ENCODE measurements at regions not wholly inside any gene's neighbourhood (a gene's known extent, or its start where the extent isn't known, plus 50 kb on each side); places are given as distances from the start of the nearest gene placed in this dataset.

DNA sequence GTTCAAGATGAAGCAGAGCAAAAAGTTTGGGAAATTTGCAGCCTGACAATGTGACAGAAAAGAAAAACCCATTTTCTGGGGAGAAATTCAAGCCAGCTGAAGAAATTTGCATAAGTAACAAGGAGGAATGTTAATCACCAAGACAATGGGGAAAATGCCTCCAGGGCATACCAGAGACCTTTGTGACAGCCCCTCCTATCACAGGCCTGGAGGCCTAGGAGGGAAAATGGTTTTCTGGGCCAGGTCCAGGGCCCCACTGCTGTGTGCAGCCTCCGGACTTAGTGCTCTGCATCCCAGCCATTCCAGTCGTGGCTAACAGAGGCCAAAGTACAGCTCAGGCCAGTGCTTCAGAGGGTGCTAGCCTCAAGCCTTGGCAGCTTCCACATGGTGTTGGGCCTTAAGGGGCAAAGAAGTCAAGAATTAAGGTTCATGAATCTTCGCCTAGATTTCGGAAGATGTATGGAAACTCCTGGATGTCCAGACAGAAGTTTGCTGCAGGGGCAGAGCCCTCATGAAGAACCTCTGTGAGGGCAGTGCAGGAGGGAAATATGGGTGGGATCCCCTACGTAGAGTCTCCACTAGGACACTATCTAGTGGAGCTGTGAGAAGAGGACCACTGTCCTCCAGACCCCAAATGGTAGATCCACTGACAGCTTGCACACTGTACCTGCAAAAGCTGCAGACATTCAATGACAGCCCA is 314.1 kb upstream of the TRIB2 start:
- DNase-seq (ENCODE audit: low spot score): no peak
- no peaks in the 10 kb centered on the region for H4K20me1 ChIP-seq (ENCODE audit: insufficient read depth, low read length)
- H3K27ac ChIP-seq (ENCODE audit: low read depth, low read length, poor library complexity, severe bottlenecking): no peak overlapping the region
- H3K4me2 ChIP-seq (ENCODE audit: low read length): no peak overlapping the region
- no peak overlapping the region for H3K4me3 ChIP-seq (ENCODE audit: low read depth, low read length, poor library complexity, severe bottlenecking)
- no peaks in the 10 kb centered on the region for H3K36me3 ChIP-seq (ENCODE audit: insufficient read depth, low read length)
- BruUV-seq (replicated peaks): no TSS peak
- H2AFZ ChIP-seq (ENCODE audit: low read length): no peak overlapping the region
- H3K4me1 ChIP-seq (ENCODE audit: insufficient read depth, low read length, poor library complexity, severe bottlenecking): no peaks in the 10 kb centered on the region
- intact Hi-C loops (cut with micrococcal nuclease; ENCODE audit: unreplicated experiment): no loop called here
- no peaks in the 10 kb centered on the region for H3K79me2 ChIP-seq (ENCODE audit: insufficient read depth, low read depth, low read length)
- ChIA-PET CTCF (ENCODE audit: unreplicated experiment) (no interaction called here), POLR2A (no interaction called here)
- TF ChIP-seq, protein P1, sequence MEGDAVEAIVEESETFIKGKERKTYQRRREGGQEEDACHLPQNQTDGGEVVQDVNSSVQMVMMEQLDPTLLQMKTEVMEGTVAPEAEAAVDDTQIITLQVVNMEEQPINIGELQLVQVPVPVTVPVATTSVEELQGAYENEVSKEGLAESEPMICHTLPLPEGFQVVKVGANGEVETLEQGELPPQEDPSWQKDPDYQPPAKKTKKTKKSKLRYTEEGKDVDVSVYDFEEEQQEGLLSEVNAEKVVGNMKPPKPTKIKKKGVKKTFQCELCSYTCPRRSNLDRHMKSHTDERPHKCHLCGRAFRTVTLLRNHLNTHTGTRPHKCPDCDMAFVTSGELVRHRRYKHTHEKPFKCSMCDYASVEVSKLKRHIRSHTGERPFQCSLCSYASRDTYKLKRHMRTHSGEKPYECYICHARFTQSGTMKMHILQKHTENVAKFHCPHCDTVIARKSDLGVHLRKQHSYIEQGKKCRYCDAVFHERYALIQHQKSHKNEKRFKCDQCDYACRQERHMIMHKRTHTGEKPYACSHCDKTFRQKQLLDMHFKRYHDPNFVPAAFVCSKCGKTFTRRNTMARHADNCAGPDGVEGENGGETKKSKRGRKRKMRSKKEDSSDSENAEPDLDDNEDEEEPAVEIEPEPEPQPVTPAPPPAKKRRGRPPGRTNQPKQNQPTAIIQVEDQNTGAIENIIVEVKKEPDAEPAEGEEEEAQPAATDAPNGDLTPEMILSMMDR (conservative IDR thresholded peaks at IDR 0.05; ENCODE audit: low read length): no peak
- no peak for TF ChIP-seq EZH2phosphoT487 (IDR thresholded peaks at IDR 0.05; ENCODE audit: borderline replicate concordance, low read depth, low read length)
- no peaks in the 10 kb centered on the region for H3K9me2 ChIP-seq (ENCODE audit: insufficient read depth, low read length)
- H3K9me3 ChIP-seq (ENCODE audit: low read length): no peaks in the 10 kb centered on the region

- no peak overlapping the region for H3K27ac ChIP-seq (ENCODE audit: low read depth, low read length, poor library complexity, severe bottlenecking)
- H3K4me1 ChIP-seq (ENCODE audit: insufficient read depth, low read length, poor library complexity, severe bottlenecking): no peaks in the 10 kb centered on the region
- intact Hi-C loops (cut with micrococcal nuclease; ENCODE audit: unreplicated experiment): no loop called here
- DNase-seq (ENCODE audit: low spot score): no peak
- no peak overlapping the region for H3K4me2 ChIP-seq (ENCODE audit: low read length)
- H3K4me3 ChIP-seq (ENCODE audit: low read depth, low read length, poor library complexity, severe bottlenecking): no peak overlapping the region
- no peaks in the 10 kb centered on the region for H4K20me1 ChIP-seq (ENCODE audit: insufficient read depth, low read length)
- CTCF ChIA-PET (ENCODE audit: unreplicated experiment): no interaction called here
- BruUV-seq (replicated peaks): no TSS peak
- no peaks in the 10 kb centered on the region for H3K9me2 ChIP-seq (ENCODE audit: insufficient read depth, low read length)
- no peak overlapping the region for H2AFZ ChIP-seq (ENCODE audit: low read length)
- no peaks in the 10 kb centered on the region for H3K9me3 ChIP-seq (ENCODE audit: low read length)
- POLR2A ChIA-PET: no interaction called here
- no peaks in the 10 kb centered on the region for H3K79me2 ChIP-seq (ENCODE audit: insufficient read depth, low read depth, low read length)
- TF ChIP-seq, protein P1 (conservative IDR thresholded peaks at IDR 0.05; ENCODE audit: low read length): no peak
- TF ChIP-seq EZH2phosphoT487 (IDR thresholded peaks at IDR 0.05; ENCODE audit: borderline replicate concordance, low read depth, low read length): no peak
- H3K36me3 ChIP-seq (ENCODE audit: insufficient read depth, low read length): no peaks in the 10 kb centered on the region
These were observed 312.2 kb upstream of the TRIB2 start for GRCh38 chr2:12404497-12404896.

GRCh38 chr2:12407160-12407559 is 309.6 kb upstream of the TRIB2 start:
- TF ChIP-seq EZH2phosphoT487 (IDR thresholded peaks at IDR 0.05; ENCODE audit: borderline replicate concordance, low read depth, low read length): no peak
- TF ChIP-seq, protein P1 (conservative IDR thresholded peaks at IDR 0.05; ENCODE audit: low read length): no peak
- ChIA-PET CTCF (ENCODE audit: unreplicated experiment) (no interaction called here), POLR2A (interaction anchor here (0.9 kb wide), 1 partner anchor 288 kb away, joined by 3 read pairs; no protein-coding TSS in a partner anchor)
- H3K4me1 ChIP-seq (ENCODE audit: insufficient read depth, low read length, poor library complexity, severe bottlenecking): no peaks in the 10 kb centered on the region
- intact Hi-C loops (cut with micrococcal nuclease; ENCODE audit: unreplicated experiment): no loop called here
- H2AFZ ChIP-seq (ENCODE audit: low read length): no peak overlapping the region
- no peaks in the 10 kb centered on the region for H3K9me2 ChIP-seq (ENCODE audit: insufficient read depth, low read length)
- BruUV-seq (replicated peaks): no TSS peak
- no peak overlapping the region for H3K4me2 ChIP-seq (ENCODE audit: low read length)
- DNase-seq (ENCODE audit: low spot score): no peak
- no peak overlapping the region for H3K27ac ChIP-seq (ENCODE audit: low read depth, low read length, poor library complexity, severe bottlenecking)
- no peaks in the 10 kb centered on the region for H4K20me1 ChIP-seq (ENCODE audit: insufficient read depth, low read length)
- no peaks in the 10 kb centered on the region for H3K36me3 ChIP-seq (ENCODE audit: insufficient read depth, low read length)
- H3K9me3 ChIP-seq (ENCODE audit: low read length): no peaks in the 10 kb centered on the region
- H3K79me2 ChIP-seq (ENCODE audit: insufficient read depth, low read depth, low read length): no peaks in the 10 kb centered on the region
- no peak overlapping the region for H3K4me3 ChIP-seq (ENCODE audit: low read depth, low read length, poor library complexity, severe bottlenecking)
